GM18499 (cell line): ENCODE measurements at regions not wholly inside any gene's neighbourhood (a gene's known extent, or its start where the extent isn't known, plus 50 kb on each side); places are given as distances from the start of the nearest gene placed in this dataset.

ENCODE experiments used
- ATAC-seq: cut with Tn5 transposase; IDR thresholded peaks from one replicate; pipeline ENCODE4 v1.9.1; 2021; ENCODE audit warnings: moderate number of reproducible peaks; ENCODE audit not compliant: insufficient read depth, unreplicated experiment

DNA sequence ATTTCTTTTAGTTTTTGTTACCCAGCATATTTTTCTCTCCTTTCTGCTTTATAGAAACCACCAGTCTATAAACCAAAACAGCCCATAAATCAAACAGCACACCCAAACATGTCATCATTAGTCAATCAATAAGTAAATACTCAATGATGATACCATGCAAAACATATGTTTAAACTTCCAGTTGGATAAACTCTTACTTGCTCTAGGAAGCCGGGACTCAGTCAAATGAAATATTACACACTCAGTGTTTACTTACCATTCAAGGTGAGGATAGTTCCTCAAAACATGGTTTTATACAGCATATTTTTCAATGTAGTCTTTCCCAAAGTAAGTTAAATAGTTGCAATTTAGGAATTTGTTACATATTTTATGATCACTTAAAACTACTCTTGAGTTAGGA, 343.6 kb upstream of the NXPH2 start:
- ATAC-seq: no peak

DNA sequence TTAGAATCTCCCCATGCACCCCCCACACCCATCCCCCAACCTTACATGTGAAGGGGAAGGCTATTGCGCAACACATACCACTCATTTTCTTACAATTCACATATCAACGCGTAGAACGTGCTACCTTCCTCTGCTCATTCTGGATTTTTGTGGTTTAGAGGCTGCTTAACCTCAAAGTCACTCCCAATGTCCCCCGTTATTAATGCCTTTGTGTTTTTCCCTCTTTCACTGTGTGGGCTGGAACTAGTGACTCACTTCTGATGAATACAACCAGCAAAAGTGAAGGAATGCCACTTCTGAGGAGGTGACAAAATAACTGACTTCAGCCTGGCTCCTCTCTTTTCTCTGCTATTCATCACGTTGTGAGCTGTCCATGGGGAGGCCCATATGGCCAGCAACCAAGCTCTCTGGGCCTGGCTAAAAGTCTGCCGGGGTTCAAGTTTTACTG, 342.5 kb upstream of the NXPH2 start:
- no peak for ATAC-seq

DNA sequence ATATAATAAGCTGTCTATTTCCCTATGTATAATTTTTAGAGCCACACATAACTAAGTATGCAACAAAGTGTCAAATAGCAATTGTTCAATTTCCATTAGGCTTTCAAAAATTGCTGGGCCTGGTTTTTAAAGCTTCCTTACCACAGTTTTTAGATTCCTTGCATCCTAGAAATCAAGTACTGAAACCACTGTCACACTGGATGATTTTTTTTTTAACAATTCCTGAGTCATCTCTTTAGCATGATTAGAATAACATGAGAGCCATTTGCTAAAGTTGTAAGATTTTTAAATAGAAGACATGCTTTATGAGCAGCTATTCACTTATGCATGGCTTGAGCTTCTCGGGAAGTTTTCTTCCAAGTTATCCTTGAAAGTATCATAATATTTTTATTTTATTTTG, 319.5 kb upstream of the NXPH2 start:
- ATAC-seq: no peak

DNA sequence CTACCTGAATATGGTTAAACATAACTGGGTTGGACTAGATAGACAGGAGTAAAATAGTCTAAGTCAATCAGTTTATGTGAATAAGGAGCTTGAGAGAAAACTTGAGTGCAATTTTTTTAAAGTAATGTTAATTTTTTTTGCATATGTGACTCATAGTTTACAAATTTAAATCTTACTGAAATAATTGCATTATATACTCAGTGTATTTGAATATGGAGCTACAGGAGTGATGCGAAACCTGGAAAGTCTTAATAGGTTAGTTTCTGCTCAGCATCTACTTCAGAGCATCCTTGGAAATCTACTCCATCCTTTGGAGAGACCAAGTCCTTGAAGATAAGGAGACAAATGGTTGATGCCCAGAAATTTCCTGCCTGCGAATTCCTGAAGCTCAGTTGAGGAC, 318.8 kb upstream of the NXPH2 start:
- no peak for ATAC-seq

DNA sequence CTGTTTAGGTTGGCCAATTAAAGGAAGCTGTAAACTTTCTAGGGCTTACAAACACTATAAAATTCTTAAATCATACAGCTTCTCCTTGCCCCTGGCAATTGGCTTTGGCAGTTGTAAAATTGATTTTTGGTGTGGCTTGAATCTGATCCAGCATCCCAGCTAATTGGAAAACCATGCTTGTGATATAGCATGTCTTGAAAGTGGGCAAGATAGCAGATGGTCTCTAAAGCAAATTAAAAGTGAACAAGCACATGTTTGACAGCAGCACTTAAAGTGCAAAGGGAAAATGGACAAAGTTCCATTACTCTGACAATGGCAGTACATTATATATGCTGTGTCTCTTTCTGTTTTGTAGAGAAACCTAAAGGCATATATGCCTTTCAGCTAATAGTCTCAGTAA, 302.9 kb upstream of the NXPH2 start:
- ATAC-seq: no peak

DNA sequence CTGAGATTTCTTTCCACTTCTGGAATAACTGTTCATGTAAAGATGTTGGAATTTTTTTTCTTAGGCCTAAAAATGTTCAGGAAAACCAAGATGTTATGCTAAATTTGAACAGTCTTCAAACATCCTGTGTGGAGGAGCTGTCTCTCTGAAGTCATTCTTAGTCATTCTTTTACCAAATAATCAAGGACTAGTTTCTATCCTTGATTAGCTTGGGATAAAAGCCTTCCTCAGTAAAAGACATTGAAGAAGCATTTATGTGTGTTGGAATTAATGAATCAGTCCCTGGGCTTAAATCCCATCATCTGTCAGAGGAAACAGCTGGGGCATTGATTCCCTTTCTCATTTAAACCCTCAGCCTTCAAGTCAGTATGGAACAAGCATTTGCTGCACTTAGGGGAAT, 300.1 kb upstream of the NXPH2 start:
- ATAC-seq: no peak

DNA sequence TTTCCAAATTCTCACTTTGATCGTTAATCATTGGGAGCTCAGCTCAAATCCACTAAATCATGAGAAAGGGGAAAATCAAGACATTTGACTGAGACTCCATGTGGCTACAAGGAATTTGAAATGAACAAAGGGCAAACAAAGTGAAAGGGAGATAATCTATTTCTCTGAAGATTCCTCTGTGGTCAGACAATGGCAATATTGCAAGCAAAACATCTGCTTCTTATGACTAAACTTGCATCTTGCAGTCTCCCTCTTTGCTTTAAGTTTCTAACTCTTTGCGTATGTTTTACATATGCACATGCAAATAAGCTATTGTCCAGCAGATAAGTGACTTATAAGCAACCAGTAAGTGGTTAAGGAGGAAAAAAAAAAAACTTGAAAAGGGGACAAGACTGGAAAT, 299.1 kb upstream of the NXPH2 start:
- ATAC-seq: no peak

DNA sequence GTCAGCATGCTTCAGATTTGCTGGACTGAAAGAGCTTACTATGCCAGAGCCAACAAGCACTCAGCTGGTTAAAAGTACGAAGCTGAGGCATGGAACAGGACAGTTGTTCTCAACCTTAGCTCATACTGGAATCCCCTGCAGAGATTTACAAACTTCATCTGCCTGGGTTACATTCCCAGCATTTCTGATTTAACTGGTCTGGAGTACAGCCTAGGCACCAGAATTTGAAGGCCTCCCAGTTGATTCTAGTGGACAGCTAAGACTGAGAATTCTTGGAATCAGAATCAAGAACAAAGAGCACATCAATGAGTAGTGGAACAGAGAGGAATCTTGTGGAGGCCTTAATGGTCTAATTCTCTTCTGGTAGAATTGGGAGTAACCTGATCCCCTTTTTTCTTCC, 298.2 kb upstream of the NXPH2 start:
- no peak for ATAC-seq

DNA sequence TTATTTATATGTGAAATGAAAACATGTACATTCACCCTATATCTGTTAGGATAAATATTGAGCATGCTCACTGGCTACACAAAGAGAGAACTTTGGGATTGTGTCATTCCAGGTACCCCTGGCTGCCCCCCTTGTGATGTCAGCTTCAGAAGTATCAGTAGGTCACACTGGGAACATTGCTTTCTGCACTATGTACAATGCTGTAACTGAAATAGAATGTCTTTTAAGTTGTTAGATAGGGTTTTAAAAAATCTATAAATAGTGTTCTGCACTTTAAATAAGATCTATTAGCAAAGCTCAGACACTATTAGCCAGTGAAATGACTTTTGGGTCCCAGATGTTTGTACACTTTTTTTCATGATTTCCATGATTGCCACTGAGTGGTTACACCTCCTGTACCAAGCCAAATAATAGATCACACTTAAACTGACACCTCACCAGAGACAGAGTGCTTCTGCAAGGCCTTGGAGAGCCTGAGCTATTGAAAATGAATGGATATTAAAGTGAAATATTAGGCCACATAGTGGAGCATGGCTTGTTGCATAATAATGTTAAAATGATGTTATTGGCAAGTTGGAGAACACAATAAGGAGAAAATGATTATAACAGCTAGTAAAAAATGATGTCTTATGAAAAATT, 297.0 kb upstream of the NXPH2 start:
- ATAC-seq: no peak

DNA sequence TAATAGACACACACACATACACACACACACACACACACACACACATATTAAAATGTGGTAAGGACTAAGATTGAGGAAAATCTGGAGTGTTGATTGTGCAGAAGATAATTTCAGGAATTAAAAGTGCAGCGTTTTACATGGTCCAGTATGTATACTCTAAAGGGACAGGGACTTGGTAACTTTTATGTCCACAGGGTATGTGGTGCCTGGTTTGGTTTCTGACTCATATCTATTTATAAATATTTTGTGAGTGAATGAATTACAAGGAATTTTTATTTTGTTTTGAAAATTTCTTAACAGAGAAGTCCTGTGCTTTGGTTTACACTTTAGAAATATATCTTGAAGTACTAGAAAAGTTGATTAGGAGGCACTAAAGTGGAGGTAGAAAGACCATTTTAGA, 287.7 kb upstream of the NXPH2 start:
- no peak for ATAC-seq

DNA sequence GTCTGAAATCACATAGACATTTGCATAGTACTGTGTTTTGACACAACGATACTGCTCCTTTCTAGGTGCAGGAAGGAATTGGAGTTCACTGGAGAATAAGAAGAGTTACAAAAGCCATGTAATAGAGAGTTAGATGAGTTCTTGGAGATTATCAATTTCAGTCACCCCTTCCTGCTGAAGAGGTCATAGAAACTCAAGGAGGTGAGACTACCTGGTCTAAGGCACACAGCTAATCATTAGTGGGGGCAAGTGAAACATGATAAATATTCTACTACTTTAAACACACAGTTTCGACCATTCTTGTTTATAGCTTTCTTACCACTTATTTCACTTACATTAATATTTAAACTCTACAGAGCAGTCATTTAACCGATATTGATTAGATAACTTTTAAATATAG, 286.9 kb upstream of the NXPH2 start:
- no peak for ATAC-seq

DNA sequence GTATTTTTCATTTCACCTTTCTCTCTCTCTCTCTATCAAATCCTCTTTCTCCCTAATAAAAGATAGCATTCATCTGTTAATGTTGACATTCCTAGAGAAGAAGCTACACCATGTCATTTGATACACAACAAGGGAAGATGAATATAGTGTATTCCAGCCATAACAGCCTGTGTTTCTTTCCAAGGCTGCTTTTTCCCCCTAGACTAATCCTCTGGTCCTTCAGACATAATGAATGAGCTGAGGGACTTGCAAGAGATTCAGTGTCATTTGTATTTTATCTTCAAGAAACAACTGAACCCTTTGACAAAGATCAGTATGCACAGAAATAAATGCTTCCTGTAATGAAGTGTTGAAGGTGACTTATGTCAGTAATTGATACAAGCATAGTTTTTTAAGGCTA, 284.0 kb upstream of the NXPH2 start:
- ATAC-seq: no peak

DNA sequence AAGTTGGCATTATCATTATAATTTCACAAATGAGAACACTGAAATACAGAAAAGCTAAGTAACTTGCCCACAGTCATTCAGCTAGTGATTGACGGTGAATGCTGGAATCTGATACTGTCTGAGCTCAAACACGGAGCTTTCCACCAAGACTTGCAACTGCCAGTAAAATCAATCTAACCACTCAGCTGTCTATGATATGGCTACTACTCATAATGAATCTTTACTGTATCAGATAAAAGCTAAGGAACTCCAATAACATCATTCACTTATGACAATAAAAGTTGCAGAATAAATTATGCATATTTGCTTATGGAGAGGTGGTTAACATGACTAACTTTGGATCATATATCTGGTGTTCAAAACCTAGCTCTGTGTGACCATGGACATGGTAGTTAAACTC, 279.4 kb upstream of the NXPH2 start:
- ATAC-seq: no peak

DNA sequence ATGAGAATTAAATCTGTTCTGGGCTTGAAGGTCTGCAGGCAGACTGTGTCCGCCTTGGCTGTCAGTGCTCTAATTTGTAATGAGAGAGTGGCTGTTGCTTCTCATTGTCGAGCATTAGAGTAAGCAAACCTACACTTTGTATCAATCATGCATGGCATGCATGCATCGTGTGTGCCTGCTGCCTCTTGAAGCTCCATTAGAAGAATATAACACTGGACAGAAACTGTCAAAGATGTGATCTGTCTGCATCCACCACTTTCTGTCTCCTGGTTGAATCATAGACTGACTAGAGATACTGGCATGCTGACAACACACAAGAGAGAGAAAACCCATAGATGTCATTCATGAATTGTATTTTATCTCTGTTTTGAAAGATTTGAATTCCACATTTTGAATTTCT, 275.0 kb upstream of the NXPH2 start:
- ATAC-seq: no peak

DNA sequence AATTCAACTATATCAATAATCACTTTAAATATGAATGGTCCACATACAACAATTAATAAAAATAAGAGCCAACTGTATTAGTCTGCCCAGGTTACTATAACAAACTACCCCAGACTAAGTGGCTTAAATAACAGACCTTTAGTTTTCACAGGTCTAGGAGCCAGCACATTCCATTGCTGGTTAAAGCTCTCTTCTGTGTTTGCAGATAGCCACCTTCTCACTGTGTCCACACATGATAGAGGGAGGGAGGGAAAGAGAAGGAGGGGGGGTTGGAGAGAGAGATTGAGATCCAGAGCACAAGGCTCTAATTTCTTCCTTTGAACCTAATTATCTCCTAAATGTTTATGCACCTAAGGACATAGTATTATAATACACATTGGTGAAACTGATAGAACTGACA, 267.8 kb upstream of the NXPH2 start:
- ATAC-seq: no peak

DNA sequence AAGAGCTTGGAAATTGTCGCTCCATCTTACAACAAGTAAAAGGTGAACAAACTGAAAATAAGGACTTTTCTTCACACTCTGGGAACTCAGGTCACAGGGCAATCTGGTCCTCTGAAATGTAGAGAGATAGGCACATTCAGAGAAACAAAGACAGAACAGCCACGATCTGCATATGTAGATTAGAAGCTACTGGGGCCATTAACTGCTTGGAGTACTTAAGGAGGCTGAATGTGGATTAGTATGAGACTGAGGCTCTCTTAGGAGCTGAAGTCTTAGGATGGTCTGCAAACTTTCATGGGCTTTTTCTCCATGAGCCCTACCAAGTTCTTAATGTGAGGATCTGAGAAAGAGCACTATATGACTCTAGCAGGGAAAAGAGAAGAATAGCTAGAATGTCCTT, 265.3 kb upstream of the NXPH2 start:
- no peak for ATAC-seq

DNA sequence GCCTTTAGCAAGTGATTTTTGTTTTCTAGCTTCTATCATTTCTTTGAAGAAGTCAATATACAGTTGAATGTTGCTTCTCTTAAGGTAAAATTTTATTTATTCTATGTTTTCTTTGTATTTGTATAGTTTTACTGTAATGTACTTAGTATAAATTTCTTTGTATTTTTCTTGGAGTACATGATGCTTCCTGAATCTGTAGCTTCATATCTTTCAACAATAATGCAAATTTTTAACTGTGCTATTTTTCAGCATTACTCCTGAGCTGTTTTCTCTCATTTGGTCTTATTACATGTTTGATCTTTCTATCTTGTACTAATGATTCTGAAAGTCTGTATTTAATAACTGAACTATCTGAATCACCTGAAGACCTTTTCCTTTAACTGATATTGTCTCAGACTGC, 253.9 kb upstream of the NXPH2 start:
- no peak for ATAC-seq

DNA sequence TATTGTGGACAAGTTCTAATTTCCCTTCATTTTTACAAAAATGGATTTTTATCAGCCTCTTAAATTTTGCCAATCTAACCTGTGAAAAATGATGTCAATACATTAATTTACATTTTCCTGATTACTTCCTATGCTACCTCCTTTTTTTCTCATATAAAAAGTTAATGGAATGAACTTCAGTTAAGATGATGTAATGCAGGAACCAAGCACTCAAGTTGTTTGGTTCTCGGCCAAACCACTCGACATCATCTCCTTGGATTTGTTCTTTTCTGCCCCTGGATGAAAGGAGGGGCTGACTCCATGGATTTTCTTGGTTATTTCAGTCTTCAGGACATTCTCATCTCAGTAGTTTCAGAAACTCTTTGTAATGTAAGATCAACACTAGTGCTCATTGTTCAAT, 253.1 kb upstream of the NXPH2 start:
- no peak for ATAC-seq

DNA sequence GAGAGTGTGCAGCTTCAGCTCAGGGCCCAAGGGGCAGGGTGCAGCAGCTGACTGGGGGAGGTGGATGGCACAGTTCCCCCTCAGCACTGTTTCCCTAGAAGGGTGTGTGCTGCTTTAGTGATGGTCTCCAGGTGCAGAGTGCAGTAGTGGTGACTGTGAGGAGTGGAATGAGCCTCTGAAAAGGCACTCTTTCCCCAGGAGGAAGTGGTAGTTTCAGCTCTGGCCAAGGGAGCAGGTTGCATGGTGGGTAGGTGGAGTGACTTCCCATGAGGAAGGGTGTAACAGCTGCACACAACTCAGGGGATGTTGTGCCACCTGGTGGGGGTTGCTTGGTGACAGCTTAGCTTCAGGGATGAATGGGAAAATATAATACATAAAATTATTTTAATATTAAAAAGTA, 251.5 kb upstream of the NXPH2 start:
- no peak for ATAC-seq

DNA sequence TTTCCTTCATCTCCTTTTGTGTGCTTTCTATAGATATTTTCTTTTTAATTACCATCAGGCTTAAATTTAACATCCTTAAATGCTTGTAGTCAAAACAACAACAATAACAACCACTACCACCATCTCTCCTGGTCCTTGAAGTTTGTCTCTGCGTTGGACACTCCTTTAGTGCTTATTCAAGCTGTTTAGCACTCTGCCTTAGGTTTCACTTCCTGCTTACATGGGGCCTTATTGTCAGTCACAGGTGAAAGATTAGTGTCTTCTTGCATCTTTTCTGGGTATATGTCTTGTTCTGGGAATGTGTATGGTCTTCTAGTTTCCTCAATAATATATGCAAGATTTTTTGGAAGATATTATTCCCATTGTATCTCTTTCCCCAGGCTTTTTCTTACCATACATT, 240.1 kb upstream of the NXPH2 start:
- ATAC-seq: no peak

DNA sequence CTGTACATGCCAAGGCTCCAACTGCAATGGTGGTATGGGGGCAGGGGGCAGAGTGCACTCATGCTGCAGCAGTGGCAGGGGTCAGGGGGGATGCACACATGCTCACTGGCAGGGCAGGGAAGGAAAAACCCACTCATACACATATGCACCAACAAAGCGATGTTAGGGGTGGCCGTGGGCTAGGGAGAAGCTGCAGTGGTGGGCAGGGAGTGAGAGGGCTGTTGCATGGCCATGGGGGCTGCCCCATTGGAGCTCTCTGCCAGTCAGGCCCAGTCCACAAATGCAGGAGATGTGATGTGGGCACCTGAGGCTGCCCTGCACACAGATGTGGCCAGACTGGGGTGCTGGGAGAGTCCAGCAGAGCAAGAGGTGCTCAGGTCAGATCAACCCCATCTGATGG, 238.1 kb upstream of the NXPH2 start:
- ATAC-seq: no peak

DNA sequence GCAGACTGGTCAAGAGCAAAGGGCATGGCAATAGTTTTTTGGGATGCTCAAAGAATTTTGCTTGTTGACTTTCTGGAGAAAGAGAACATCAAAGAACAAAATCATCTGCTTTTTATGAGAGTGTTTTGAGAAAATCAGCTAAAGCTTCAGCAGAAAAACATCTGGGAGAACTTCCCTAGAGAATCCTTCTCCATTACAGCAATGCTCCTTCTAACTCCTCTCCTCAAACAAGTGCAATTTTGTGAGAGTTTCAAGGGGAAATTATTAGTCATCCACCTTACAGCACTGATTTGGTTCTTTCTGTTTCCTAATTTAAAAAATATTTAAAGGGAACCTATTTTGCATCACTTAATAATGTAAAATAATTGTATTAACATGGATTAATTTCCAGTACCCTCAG, 226.9 kb upstream of the NXPH2 start:
- no peak for ATAC-seq
